ENCODE measurements at regions not wholly inside any gene's neighbourhood (a gene's known extent, or its start where the extent isn't known, plus 50 kb on each side); places are given as distances from the start of the nearest gene placed in this dataset.
"Not testable (repeated sequence)": the region's sequence is repeated elsewhere in the genome, so short reads cannot be mapped to it uniquely, and the experiment has no call there.

DNA sequence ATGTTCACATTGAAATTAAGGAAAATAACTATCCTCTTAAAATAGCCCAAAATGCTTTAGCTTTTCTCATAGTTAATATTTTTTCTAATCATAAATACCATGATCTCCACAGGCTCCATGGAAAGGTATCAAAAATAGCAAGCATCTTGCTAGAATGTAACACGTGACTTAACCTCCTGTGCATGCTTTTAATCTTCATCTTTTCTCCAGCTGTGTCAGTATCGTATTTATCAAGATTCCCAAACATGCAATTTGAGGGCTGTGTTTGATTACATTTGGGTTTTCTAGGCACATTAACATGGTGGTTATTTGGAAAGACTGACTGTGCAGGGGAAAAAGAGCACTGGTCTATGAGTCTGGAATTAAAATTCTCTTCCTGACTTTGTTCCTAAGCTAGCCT is 472.5 kb upstream of the MCTP2 start:
- DNase-seq (ENCODE audit: low read depth), result no peak
- TF ChIP-seq EZH2 (IDR thresholded peaks at IDR 0.05; ENCODE audit: insufficient read depth, low read length) (no peak), CTCF (IDR thresholded peaks at IDR 0.05; ENCODE audit: insufficient read depth, low read depth, low read length) (no peak)
- no peak overlapping the region for H3K4me3 Mint-ChIP-seq (ENCODE audit: unreplicated experiment)
- Histone ChIP-seq H3K4me1 (ENCODE audit: insufficient read depth, low read length) (no peaks in the 10 kb centered on the region), H3K9me3 (ENCODE audit: insufficient read depth, low read depth, low read length) (no peaks in the 10 kb centered on the region), H3K79me2 (ENCODE audit: insufficient read depth, low read length) (no peaks in the 10 kb centered on the region), H4K20me1 (ENCODE audit: insufficient read depth, low read length) (no peaks in the 10 kb centered on the region), H2AFZ (ENCODE audit: low read depth, low read length) (no peak overlapping the region), H3K27me3 (ENCODE audit: insufficient read depth, low read length) (no peaks in the 10 kb centered on the region), H3K36me3 (ENCODE audit: insufficient read depth, low read length) (no peaks in the 10 kb centered on the region), H3K4me2 (ENCODE audit: low read length) (no peak overlapping the region), H3K27ac (ENCODE audit: low read depth, low read length) (no peak overlapping the region), H3K4me3 (ENCODE audit: insufficient read depth, low read depth, low read length) (no peak overlapping the region), H3K9ac (ENCODE audit: low read length) (no peak overlapping the region)
- peaks cover 10% of the 10 kb centered on the region for H3K4me1 Mint-ChIP-seq (ENCODE audit: low read depth, unreplicated experiment)
- H3K27ac Mint-ChIP-seq (ENCODE audit: unreplicated experiment), result no peak overlapping the region
- FAIRE-seq, result no peak
- no peaks in the 10 kb centered on the region for H3K27me3 Mint-ChIP-seq (ENCODE audit: low read depth, unreplicated experiment)
- H3K36me3 Mint-ChIP-seq (ENCODE audit: low read depth, unreplicated experiment), result no peaks in the 10 kb centered on the region
- H3K9me3 Mint-ChIP-seq (ENCODE audit: unreplicated experiment), result no peaks in the 10 kb centered on the region

- Mint-ChIP-seq H3K4me1 (ENCODE audit: low read depth, unreplicated experiment) (no peaks in the 10 kb centered on the region), H3K4me3 (ENCODE audit: unreplicated experiment) (no peak overlapping the region), H3K27me3 (ENCODE audit: low read depth, unreplicated experiment) (peaks cover 3% of the 10 kb centered on the region), H3K9me3 (ENCODE audit: unreplicated experiment) (peaks cover 8% of the 10 kb centered on the region), H3K27ac (ENCODE audit: unreplicated experiment) (no peak overlapping the region), H3K36me3 (ENCODE audit: low read depth, unreplicated experiment) (no peaks in the 10 kb centered on the region)
- no peak for DNase-seq (ENCODE audit: low read depth)
- Histone ChIP-seq H2AFZ (ENCODE audit: low read depth, low read length) (no peak overlapping the region), H4K20me1 (ENCODE audit: insufficient read depth, low read length) (no peaks in the 10 kb centered on the region), H3K4me3 (ENCODE audit: insufficient read depth, low read depth, low read length) (no peak overlapping the region), H3K36me3 (ENCODE audit: insufficient read depth, low read length) (no peaks in the 10 kb centered on the region), H3K79me2 (ENCODE audit: insufficient read depth, low read length) (no peaks in the 10 kb centered on the region), H3K9ac (ENCODE audit: low read length) (no peak overlapping the region), H3K4me2 (ENCODE audit: low read length) (no peak overlapping the region), H3K4me1 (ENCODE audit: insufficient read depth, low read length) (no peaks in the 10 kb centered on the region), H3K27me3 (ENCODE audit: insufficient read depth, low read length) (no peaks in the 10 kb centered on the region), H3K9me3 (ENCODE audit: insufficient read depth, low read depth, low read length) (no peaks in the 10 kb centered on the region), H3K27ac (ENCODE audit: low read depth, low read length) (no peak overlapping the region)
- FAIRE-seq, result no peak
- TF ChIP-seq CTCF (IDR thresholded peaks at IDR 0.05; ENCODE audit: insufficient read depth, low read depth, low read length) (no peak), EZH2 (IDR thresholded peaks at IDR 0.05; ENCODE audit: insufficient read depth, low read length) (no peak)
Measured at GRCh38 chr15:93748710-93749109, 482.7 kb upstream of the MCTP2 start.

- H3K36me3 Mint-ChIP-seq (ENCODE audit: low read depth, unreplicated experiment); H3K36me3 ChIP-seq (ENCODE audit: insufficient read depth, low read length); H3K9me3 Mint-ChIP-seq (ENCODE audit: unreplicated experiment); DNase-seq (ENCODE audit: low read depth); H3K27me3 Mint-ChIP-seq (ENCODE audit: low read depth, unreplicated experiment); H4K20me1 ChIP-seq (ENCODE audit: insufficient read depth, low read length); H3K79me2 ChIP-seq (ENCODE audit: insufficient read depth, low read length); H3K27me3 ChIP-seq (ENCODE audit: insufficient read depth, low read length); H3K4me1 Mint-ChIP-seq (ENCODE audit: low read depth, unreplicated experiment); H3K4me1 ChIP-seq (ENCODE audit: insufficient read depth, low read length); H3K27ac Mint-ChIP-seq (ENCODE audit: unreplicated experiment); H3K27ac ChIP-seq (ENCODE audit: low read depth, low read length); H3K9me3 ChIP-seq (ENCODE audit: insufficient read depth, low read depth, low read length); H3K4me2 ChIP-seq (ENCODE audit: low read length); H3K4me3 ChIP-seq (ENCODE audit: insufficient read depth, low read depth, low read length); FAIRE-seq; H3K4me3 Mint-ChIP-seq (ENCODE audit: unreplicated experiment); H2AFZ ChIP-seq (ENCODE audit: low read depth, low read length); H3K9ac ChIP-seq (ENCODE audit: low read length): not testable (repeated sequence)
Measured at GRCh38 chr15:93734976-93735375, 496.4 kb upstream of the MCTP2 start.
